IPS-NIHi11 (cell line): ENCODE measurements at regions not wholly inside any gene's neighbourhood (a gene's known extent, or its start where the extent isn't known, plus 50 kb on each side); places are given as distances from the start of the nearest gene placed in this dataset.
"Not testable (repeated sequence)": the region's sequence is repeated elsewhere in the genome, so short reads cannot be mapped to it uniquely, and the experiment has no call there.

Experiments used
- DNase-seq: peaks from one replicate; pipeline ENCODE4 v3.0.0; 2012; ENCODE audit warnings: mixed read lengths, low spot score

DNA sequence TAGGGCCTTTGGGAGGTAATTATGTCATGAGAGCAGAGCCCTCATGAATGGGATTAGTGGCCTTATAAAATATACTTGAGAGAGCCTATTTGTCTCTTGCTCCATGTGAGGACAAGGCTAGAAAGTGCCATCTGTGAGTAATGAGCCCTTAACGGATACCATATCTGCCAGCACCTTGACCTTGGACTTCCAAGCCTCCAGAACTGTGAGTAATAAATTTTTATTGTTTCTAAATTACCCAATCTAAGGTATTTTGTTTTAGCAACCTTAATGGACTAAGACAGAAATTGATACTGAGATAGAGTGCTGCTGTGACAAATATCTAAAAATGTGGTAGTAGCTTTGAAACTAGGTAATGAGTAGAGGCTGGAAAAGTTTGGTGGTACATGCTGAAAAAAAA, 285.0 kb upstream of the DIPK2B start:
- DNase-seq = no peak

DNA sequence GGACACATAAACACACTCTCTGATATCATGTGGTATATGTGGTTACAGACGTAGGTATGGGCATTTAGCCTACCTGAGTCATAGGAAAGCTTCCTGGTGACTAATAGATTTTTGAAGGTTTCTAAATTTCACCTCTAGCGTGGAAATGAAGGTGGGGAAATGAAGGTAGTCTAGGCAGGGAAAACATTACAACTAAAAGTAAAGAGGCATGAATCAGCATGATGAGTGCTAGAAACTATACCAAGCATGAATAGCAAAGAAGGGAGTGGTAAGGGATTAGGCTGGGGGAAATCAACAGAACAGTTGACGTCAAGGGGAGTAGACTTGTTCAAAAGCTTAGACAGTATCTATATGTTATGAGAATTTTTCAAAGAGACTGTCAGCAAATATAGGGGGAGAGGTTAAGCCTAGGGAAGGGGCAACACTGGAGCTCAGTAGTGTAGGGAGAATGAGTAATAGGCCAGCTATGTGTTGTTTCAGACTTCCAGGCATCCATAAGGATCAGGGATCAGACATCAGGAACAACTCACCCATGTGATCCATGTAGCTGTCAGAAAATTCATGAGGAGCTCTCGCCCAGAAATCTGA, 279.3 kb upstream of the DIPK2B start:
- no peak for DNase-seq

DNA sequence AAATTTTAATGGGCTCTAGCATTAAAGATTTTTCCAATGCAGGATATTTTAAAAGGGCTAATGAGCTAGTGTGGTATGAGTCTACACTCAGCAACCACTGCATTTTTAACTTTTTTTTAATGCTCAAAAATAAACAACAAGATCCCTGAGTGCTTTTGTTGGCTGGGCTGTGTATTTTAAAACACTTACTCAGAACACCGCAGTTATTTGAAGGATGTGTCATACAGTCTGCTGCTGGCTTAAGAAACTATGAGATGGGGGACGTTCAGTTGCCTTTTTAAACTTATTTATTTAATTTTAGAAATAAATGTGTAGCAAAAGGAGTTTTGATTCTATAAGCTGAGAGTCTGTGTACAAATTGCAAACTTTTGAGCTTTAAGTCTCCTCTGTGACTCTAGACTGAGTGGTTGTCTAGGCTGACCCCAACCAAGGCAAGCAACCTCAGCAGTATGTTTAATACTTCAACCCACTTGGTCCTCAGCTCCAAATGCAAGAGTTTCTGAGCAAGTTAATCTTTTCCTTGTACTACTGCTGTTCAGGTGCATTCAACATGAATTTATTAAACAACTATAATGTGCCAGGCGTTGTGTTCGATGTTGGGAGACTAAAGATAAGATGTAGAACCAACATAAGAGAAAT, 278.6 kb upstream of the DIPK2B start:
- no peak for DNase-seq

DNA sequence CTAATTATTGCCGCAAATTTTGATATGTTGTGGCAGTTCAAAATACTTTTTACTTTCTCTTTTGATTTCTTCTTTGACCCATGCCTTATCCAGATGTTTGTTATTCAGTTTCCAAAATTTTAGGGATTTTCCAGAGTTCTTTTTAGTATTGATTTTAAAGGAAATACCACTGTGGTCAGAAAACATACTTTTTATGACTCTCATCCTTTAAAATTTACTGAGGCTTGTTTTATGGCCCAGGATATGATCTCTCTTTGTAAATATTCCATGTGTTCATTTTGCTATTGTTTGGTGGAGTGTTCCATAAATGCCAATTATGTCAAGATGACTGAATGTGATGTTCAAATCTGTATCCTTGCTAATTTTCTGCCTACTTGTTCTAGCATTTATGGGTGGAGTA, 272.3 kb upstream of the DIPK2B start:
- DNase-seq = no peak

DNA sequence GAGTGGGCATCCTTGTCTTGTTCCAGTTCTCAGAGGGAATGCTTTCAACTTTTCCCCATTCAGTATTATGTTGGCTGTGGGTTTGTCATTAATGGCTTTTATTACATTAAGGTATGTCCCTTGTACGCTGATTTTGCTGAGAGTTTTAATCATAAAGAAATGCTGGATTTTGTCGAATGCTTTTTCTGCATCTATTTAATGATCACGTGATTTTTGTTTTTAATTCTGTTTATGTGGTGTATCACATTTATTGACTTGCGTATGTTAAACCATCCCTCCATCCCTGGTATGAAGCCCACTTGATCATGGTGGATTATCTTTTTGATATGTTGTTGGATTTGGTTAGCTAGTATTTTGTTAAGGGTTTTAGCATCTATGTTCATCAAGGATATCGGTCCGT, 266.9 kb upstream of the DIPK2B start:
- DNase-seq = not testable (repeated sequence)

DNA sequence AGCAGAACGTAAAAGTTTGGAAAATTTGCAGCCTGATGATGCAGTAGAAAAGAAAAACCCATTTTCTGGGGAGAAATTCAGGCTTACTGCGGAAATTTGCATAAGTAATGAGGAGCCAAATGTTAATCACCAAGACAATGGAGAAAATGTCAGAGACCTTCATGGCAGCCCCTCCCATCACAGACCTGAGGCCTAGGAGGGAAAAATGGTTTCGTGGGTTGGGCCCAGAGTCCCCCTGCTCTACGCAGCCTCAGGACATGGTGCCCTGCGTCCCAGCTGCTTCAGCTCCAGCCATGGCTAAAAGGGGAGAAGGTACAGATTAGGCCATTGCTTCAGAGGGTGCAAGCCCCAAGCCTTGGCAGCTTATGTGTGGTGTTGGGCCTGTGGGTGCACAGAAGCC, 255.1 kb upstream of the DIPK2B start:
- not testable (repeated sequence) for DNase-seq

DNA sequence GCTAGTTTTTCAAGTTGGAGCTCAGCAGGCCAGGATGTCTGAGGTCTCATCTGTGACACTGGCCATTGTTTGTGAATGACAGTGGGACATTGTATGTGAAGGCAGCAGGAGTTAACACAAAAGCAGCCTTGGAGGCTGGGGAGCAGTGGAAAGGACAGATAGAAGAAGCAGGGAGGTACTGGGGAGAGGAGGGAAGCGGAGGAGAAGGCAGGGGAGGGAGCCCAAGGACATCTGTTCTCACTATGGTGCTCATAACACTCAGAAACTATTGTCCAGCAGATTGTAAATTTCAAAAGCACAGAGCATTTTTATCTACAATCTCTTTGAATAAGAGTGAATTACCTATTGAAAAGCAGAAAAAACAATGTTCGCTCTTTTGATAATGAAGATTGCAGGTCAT, 253.6 kb upstream of the DIPK2B start:
- DNase-seq = no peak

DNA sequence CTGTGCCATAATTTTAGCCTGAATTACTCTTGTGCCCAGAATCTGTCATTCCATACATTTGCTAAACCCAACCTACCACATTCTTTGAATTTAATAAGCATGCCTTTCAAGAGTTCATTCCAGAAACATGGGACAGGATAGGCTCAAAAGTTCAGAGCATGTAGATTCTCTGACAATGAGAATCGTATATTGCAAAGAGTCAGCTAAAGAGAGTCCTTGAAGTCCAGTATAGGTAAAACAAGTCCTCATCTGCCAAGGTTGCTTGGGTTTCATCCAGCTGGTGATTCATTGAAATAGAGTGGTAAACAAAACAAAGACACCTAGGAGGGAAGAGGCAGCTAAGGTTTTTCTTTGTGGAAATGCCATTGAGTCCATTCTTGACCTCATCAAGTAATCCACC, 249.3 kb upstream of the DIPK2B start:
- no peak for DNase-seq

DNA sequence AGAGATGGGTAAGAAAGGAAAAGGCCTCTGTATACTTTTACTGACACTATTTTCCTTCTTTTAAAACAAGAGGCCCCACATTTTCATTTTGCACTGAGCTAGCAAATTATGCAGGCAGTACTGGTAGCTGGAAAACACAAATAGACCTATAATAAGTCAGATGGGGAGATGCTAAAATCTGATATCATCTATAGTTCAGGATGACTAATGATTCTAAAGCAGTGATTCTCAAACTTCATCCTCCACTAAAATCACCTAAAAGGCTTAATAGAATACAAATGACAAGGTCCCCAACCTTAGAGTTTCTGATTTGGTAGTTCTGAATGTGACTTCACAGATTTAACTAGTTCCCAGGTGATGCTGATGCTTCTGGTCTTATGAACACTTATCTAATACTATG, 247.3 kb upstream of the DIPK2B start:
- no peak for DNase-seq

DNA sequence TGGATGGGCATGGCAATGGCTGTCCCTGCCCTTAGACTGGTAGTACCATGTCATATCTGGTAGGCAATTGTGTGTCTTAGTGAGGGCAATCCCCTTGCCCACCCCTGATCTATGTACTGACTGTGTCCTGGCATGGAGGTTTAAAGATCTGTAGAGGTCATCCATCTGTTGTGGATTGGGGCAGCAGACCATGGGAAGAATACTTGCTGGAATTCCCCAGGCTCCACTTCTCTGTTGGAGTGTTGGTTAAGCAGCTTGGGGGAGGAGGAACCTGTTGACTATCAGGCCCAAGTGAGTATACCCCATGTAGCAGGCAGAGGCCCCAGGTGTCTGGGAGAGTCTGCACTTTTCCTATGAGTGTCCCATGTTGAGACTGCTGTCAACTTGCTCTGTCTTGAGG, 246.7 kb upstream of the DIPK2B start:
- no peak for DNase-seq

DNA sequence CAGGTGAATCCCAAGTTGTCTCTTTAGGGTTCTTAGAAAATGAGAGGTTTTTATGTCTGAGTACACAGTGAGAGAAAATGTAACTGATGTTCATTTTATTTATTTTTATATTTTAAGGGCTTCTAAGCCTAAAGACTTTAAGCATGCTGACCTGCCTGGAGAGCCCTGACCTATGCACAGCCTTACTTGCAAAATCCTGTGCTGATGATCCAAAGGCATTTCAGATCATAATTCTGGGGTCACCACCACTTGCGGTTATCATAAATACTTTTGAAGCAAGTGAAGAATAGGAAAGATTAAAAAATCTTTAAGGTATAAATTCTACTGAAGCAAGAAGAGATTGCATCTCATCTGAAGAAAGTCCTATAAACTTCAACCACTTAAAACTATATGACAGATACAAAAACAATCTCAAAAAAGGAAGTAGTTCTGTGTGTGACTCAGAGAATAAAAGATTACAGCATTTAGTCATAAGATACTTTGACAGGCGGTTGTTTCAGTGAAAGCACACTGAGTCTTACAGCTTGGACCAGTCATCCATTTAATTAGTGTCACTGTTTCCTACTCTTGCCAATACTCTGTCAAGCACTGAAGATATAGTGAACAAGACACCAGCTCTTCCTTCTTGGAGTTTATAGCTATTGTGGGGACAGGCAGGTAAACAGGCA, 245.2 kb upstream of the DIPK2B start:
- no peak for DNase-seq

DNA sequence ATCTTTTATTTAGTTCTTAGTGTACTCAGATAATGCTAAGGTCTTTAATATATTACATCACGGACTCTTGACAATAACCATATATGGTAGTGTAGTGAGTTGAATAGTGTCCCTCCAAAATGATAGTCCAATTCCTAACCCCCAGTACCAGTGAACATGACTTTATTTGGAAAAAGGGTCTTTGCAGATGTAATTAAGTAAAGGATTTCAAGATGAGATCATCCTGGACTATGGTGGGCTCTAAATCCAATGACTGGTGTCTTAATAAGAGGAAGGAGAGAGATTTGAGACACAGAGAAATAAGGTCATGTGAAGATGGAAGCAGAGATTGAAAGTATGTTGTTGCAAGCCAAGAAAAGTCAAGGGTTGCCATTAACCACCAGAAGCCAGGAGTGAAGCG, 236.5 kb upstream of the DIPK2B start:
- DNase-seq = no peak

DNA sequence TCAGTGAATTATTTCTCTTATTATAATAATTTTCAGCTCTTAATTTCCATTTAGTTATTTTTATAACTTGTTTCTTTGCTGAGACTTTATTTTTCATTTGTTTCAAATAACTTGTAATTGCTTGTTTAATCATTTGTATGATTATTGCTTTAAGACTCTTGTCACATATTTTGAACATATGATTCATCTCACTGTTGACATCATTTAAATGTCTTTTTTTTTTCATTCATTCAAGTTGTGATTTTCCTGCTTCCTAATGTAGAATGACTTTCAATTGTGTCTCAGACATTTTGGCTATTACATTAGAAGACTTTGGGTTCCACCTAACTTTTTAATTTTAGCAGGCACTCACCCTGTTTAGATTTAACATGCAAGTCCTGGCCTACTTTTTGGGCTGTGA, 234.8 kb upstream of the DIPK2B start:
- DNase-seq = no peak

DNA sequence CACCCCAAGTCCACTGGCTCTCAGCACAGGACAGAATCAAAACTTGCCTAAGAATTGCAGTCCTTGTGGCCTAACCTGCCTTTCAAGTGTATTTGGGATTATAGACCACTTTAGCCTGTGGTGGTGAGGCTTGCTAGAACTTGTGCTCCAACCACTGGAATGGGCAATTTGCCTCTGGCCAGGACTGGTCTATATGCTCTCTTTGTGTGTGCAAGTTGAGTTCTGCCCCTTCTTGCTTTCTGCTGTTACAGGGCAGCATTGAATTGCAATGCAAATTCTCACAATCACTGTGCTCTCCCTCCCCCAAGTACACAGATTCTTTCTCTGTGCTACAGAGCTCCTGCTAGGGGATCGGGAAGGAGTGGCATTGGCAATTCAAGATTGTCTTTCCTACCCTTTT, 233.6 kb upstream of the DIPK2B start:
- peak; percentile 8 for DNase-seq

DNA sequence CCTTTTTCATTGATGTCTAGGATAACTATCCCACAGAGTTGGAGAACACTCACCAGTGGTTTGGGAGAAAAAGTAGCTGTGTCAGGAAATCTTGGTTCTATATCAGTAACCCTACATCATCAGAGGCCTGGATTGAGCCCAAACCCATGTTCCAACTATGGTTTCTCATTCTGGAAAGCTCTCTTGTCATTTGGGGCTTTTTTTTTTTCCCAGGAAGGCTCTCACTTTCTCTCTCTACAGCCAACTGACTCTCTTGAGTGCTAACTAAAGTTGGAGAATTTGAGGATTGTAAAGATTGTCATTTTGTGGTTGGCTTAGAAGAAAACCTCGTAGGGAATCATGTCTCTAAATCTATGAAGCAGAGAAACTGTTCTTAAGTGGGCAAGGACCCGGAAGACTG, 228.2 kb upstream of the DIPK2B start:
- DNase-seq = no peak

DNA sequence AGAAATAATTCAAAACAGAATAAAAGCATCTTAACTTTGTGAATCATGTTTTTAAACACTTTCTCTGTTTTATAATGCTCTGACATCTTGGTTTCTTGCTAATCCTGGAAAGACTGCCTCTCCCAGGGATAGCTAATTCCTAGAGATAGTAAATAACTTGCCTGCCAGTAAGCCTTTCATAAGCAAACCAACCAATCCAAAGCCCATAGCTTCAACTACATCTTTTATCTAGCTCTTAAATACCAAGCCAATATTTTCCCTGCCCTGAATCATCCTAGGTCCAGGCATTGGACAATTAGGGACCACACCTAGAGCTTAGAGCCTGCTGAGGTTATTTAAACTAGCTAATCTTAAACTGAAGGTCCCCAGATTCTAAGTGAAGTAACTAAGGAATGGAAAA, 223.7 kb upstream of the DIPK2B start:
- DNase-seq = no peak

DNA sequence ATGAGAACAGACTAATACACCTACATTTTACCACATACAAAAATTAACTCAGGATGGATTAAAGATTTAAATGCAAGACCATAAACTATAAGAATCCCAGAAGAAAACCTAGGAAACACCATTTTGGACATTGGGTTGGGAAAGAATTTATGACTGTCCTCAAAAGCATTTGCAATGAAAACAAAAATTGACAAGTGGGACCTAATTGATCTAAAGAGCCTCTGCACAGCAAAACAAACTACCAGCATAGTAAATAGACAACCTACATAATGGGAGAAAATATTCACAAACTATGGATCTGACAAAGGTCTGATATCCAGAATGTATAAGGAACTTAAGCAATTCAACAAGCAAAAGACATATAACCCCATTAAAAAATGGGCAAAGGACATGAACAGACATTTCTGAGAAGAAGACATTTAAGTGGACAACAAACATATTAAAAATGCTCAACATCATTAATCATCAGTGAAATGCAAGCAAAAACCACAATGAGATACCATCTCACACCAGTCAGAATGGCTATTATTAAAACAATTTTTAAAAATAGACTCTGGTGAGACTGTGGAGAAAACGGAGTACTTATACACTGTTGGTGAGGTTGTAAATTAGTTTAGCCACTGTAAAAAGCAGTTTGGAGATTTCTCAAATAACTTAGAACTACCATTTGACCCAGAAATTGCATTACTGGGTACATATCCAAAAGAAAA, 221.7 kb upstream of the DIPK2B start:
- no peak for DNase-seq

DNA sequence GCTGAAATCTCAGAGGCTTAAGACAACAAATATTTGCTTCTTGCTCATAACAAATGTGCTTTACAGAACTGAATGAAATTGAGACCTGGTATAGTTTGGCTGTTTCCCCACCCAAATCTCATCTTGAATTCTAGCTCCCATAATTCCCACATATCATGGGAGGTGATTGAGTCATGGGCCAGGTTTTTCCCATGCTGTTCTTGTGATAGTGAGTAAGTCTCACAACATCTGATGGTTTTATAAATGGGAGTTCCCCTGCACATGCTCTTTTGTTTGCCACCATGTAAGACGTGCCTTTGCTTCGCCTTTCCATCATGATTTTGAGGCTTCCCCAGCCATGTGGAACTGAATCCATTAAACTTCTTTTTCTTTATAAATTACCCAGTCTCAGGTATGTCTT, 221.1 kb upstream of the DIPK2B start:
- no peak for DNase-seq

DNA sequence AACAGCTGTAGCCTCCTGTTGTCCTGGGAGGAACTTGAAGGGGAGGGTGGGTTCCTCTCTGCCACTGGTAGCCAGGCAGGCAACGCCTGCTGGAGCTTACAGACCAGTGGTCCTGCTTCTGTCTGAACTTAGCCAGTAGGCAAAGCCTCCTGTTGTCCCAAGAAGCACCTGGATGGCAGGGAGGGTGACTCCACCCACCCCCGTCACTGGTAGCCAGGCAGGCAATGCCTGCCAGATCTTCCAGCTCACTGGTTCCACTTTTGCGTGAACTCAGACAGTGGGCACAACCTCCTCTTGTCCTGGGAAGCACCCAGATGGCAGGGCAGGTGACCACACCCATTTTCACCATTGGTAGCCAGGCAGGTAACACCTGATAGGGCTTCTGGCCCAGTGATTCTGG, 203.5 kb upstream of the DIPK2B start:
- DNase-seq = no peak

DNA sequence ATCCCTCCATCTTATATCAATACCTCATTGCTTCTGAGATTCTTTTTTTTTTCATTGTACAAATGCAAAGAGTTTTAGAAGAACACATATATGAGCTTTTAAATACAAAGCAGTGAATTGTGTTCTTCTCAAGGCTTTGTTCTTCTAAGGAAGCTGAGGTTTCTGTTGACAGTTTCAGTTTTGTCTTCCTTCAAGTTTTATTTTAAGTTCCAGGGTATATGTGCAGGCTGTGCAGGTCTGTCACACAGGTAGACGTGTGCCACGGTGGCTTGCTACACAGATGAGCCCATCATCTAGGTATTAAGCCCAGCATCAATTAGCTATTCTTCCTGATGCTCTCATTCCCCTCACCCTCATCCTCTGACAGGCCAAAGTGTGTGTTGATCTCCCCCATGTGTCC, 201.2 kb upstream of the DIPK2B start:
- DNase-seq = no peak

DNA sequence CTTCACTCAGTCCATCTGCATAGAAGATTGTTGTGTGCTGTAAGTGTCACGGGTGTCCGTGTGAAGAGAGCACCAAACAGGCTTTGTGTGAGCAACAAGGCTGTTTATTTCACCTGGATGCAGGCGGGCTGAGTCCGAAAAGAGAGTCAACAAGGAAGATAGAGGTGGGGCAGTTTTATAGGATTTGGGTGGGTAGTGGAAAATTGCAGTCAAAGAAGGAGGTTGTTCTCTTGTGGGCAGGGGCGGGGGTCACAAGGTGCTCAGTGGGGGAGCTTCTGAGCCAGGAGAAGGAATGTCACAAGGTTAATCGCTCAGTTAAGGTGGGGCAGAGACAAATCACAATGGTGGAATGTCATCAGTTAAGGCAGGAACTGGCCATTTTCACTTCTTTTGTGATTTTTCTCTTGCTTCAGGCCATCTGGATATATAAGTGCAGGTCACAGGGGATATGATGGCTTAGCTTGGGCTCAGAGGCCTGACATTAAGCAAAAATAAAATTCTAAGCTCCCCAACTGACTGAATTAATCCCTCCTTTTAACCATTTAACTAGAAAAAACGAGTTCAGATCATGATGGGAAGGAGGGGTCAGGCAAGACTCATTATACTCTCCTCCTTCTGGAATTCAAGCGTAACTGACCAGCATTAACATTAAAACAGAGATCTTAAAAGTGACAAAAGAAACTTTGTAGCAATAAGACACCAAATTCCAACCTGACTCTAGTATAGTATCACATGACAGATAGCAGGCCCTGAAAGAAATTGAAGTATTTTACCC, 200.5 kb upstream of the DIPK2B start:
- peak; percentile 10 for DNase-seq

DNA sequence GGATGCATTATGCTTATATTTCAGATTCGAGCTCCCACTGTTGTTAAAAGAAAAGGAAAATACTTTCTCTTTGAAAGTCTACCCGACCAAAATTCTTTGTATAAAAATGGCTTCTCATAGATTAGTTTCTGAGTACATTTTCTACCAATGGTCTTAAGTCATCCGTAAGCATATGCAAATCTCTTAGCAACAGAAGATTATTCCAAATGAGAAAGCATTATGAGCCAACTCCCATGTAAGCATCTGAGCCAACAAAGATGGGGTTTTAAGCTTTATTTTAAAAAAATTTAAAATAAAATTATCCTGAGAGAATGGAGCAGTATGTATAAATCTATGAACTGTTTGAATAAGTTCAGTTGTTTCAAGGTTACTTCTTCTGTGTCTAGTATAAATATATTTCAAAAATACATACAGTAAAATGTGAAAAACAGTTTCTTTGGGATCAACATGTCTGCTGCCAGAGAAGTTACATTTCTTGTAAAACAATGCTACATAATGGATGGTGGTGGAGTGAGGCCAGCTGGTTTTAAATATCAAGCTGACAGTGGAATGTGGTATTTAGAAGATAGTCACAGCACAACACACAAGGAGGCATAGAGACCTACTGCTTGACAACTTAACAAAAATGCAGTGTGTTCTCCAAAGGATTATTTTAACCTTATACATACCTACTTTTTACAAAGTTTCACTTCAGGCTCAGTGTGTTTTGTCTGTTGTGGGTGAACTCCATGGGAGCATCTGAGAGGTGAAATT, 199.5 kb upstream of the DIPK2B start:
- peak; percentile 10 for DNase-seq
